ENCODE measurements at regions not wholly inside any gene's neighbourhood (a gene's known extent, or its start where the extent isn't known, plus 50 kb on each side); places are given as distances from the start of the nearest gene placed in this dataset.
A peak's percentile ranks its signal among the peaks of the same experiment; 100 is the strongest.

DNA sequence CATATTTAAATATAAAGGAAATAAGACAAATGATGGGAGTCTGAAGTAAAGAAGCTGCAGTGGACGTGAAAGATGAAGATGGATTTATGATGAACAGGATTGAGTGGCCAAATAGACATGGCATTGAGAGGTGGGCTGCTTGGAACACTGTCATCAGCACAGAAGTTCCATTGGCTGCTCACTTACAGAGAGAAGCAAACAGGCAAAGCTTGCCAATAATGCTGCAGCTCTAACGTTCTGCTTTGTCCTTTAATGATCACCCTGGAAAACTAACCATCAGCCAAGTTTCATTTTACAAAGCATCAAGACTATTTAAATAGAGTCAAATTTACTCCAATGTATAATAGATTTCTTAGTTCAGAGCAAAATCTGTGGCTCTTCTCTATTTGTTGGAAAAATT lies 721.4 kb downstream of the TMTC2 start:
- DNase-seq = no peak

DNA sequence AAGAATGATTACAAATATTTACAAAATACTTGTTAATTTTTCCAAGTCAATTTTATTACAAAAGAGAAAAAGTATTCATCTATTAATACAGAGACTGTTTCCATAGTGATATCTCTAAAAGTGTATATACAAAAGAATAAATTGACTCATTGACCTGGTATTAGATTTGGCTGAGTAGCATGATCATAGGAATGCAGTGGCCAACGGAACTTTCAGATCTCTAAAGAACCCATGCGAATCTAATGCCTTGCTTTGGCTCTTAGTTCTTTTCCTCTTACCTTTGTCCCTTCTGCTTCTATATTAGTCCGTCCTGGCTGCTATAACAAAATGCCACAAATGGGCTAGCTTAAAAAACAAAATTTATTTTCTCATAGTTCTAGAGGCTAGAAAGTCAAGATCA lies 717.8 kb downstream of the TMTC2 start:
- no peak for DNase-seq

DNA sequence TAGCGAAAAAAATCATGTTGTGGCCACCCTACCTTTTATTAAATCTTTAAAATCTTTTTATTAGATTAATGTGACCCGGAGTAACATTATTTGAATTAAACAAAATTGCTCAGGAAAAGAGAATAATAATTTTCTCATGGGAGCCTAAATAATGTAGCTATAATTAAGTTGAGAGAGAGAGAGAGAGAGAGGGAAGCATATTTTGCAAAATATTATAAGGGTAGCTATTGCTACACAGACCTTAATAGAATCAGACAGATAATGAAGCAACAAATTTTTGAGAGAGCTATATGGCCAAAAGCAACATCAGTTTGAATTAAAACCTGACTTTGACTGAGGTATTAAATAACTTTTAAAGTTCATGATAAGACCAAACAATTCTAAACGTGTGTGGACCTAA lies 703.5 kb downstream of the TMTC2 start:
- DNase-seq = no peak

DNA sequence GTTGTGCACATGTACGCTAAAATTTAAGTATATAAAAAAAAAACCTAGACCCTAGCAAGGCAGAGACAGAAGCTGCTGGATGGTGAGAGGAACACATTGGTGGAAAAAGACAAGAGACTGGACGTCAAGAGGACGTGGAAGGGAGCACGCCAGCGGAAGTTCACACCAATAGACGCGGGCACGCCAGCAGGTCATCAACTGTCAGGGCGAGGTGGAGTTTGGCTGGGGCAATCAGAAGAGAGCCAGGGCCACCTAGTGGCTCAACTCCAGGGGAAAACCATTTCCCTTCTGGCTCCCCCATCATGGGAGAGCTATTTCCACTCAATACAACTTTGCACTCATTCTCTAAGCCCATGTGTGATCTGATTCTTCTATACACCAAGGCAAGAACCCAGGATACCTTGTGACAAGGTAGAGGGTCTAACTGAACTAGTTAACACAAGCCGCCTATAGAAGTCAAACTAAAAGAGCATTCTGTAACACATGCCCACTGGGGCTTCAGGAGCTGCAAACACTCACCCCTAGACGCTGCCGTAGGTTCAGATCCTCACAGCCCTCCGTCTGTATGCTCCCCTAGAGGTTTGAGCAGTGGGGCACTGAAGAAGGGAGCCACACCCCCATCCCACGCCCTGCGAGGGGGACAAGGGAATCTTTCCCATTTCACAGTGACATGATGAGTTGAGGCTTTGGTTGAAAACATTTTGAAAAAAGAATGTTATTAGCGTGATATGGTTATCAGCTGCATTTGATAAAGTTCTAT lies 702.7 kb downstream of the TMTC2 start:
- peak; percentile 22 to 31 (median 30) for DNase-seq

DNA sequence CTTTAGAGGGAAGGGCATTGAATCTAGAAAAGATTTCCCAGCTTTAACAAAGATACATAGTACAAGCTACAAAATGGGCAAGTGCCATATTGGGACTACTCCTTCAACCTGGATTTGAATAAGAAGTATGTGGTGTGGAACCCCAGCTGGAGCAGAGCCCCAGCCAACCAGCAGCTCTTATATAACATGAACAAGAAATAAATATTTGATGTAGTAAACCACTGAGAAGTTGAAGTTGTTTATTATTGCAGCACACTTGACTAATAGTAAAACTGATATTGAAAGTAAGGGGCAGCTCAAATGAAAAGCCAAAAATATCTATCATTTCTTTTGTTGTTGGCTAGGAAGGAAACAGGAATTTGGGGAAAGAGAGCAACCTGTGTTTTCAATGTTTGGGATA lies 701.8 kb downstream of the TMTC2 start:
- no peak for DNase-seq

DNA sequence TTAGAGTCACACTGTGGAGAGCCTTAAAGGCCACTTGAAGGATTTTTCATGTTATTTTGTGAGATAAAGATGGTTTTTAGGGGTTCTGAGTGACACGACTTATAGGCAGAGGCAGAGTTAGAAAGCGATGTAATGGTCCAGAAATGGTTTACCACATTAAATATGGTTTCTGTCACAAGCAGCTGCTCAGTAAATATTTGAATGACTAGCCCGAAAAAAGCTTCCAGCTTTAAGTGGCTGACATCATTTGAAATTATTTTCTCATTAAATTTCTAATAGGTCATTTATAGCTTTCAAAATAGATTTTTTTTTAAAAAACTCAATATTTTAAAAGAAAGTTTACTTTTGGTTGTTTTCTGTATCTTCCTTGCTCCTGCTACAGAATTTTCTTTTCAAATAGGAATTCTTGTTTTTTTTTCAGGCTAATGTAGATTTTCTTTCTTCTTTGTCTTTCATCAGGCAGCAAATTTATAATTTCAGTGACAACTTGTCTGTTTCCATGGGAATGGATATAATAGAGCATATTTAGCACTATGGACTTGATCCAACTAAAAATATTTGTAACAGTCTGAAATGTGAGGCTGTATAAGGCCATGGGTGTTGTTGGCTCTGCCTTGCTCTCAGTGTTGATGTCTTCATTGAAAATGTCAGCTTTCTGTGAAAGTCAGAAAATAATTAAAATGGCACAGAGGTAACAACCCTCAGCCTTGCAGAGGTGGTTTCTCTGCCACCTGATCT lies 700.0 kb downstream of the TMTC2 start:
- DNase-seq = no peak

DNA sequence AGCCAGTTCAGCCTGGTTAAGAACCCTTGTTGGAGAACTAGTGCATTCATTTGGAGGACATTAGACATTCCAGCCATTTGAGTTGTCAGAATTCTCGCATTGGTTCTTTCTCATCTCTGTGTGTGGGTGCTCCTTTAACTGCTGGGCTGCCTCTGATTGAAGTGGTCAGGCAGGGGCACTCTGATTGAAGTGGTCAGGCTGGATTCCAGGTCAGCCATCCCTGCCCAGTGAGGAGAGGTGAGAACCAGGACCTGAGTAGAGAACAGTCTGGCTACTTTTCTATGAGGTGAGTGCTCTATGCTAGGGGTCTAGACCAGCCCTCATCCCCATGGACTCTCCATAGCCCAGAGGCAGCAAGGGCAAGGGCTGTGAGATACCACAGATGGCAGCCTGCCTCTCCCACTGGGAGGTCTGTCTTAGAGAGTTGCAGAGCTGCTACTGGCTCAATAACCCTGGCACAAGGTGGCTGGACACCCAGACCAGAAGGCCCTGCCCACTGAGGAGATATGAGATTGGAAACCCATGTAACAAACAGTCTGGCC lies 691.6 kb downstream of the TMTC2 start:
- no peak for DNase-seq

DNA sequence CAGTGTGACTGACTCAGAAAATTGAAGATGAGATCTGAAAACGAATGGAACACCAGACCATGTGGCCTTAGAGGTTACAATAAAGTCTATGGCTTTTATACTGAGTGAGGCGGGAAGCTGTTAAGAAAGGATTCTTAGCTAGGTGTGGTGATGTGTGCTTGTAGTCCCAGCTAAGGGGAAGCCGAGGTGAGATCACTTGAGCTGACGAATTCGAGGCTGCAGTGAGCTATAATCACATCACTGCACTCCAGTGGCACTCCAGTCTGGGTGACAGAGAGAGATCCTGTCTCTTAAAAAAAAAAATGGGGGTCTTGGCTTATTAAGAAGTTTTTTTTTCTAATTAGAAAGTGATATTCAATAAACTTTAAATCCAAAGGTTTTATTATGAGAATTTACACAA lies 678.6 kb downstream of the TMTC2 start:
- DNase-seq = no peak

DNA sequence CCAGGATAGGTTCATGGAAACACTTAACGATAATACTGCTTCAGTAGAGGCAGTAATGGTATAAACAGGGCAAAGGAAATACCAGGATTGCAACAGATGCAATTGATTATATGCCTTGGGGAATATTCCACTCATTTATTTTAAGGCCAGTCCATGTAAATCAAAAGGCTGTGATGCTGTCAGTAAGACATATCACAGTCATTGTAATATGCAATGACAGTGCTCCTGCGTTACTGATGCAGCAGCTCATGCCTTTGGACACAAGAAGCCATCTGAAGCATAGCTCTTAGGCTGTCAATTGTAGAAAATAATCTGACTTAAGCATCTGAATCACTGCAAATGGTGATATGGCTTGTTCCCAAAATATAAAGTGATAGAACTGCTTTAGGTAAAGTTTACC lies 674.8 kb downstream of the TMTC2 start:
- DNase-seq = no peak

DNA sequence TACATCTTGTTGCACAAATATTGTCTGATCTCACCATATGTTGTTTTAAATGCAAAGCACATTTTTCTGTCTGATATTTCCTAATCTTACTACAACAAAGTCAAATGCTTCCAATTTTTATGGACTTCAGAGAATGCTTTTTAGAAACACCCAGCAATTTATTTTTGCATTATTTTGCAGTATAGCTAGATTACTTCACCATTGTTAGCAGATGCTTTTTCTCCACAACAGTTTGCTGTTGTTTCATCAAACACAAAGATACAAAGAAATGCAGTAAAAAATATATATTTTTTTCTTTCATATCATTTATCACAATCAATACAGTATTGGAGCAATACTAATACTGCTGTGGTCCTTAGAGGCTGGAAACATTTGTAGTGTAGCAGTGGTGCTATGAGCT lies 674.4 kb downstream of the TMTC2 start:
- DNase-seq = no peak

DNA sequence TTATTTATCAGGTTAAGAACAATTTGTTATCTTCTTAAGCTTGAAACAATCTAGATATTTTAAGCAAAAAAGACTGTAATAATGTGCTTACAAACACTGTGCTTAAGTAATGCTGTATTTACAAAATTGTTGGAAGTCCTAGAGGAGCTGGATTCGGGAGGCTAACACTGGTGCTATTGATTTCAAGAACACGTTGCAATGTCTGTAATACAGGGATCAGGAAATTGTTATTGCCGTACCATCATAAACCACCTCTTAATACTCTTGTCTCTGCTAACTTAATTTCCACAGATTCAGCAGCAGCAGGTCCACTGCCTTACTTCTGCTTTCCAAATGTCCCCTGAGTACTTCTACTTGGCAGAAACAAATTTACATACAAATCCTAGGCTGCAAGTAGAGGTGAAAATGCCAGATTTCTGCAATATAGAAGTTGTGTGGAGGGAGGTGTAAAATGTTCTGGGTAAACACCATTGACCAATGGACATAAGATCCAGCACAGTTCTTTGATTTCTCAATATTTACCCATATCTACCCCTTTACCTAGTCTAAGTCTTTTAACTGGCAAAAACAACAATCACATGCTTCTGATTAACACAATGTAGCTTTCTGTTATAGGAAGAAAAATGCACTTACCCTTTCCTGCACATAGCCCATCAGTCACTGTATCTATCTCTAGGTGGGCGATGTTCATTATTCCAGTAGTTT lies 663.4 kb downstream of the TMTC2 start:
- DNase-seq = no peak

DNA sequence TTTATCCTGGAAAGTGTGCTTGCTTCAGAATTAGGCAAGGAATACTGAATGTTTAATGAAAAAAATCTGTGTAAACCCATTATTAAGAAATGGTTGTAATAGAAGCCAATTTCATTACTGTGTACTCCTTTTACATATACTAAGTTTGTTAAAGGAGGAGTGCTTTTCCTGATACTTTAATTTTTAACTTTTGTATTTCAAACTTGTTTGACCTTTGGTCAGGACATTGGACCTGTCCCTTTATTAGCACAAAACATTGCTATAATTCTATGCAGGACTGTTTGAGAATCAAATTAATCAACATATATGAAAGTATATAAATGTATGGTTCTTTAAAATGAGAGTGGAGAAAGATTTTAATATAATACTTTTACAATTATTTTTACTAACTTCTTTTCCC lies 659.6 kb downstream of the TMTC2 start:
- DNase-seq = no peak

DNA sequence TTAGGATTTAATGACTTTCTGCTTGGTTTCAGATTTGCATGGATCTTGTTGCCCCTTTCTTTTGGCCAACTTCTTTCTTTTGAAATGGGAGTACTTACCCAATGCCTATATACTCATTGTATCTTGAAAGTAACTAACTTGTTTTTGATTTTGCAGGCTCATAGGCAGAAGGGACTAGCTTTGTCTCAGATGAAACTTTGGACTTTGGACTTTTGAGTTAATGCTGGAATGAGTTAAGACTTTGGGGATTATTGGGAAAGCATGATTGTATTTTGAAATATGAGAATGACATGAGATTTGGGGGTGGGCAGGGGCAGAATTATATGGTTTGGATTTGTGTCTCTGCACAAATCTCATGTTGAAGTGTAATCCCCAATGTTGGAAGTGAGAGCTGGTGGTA lies 657.1 kb downstream of the TMTC2 start:
- no peak for DNase-seq

DNA sequence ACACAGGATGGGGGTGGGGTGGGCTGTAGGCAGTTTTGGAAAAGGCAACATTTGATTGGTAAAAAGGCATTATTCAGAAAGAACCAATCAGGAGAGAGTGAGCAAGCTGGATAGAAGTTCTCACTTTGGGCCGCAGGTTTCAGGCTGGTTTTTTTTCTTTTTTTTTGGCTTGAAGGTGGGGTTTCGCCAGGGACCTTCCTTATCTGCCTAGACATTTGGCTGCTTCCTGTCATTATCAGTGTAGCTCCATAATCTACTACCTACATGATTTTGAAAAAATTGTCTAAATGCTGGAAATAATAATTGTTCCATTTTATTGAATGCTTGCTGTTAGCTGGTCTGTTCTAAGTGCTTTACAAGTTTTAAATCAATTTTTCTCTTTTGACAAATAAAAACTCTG lies 649.0 kb downstream of the TMTC2 start:
- DNase-seq = no peak

DNA sequence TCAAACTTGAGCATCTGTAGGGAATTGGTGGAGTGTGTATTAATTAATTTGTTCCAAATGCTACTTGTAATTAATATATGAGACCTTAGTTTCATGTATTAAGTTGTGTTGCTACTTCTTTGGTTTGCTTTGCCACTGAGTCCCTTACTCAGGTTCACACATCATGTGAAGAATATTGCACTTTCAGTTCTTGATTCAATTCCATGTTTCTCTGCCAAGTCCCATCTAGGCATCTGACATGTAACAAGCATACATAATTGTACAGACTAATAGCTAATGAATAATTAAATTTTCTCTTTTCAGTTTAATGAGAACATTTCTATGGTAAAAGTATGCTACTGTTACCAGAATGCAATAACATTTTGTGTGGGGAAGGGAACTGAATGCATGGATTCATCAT lies 640.0 kb downstream of the TMTC2 start:
- DNase-seq = peak in 1 of 3 donors; percentile 11

DNA sequence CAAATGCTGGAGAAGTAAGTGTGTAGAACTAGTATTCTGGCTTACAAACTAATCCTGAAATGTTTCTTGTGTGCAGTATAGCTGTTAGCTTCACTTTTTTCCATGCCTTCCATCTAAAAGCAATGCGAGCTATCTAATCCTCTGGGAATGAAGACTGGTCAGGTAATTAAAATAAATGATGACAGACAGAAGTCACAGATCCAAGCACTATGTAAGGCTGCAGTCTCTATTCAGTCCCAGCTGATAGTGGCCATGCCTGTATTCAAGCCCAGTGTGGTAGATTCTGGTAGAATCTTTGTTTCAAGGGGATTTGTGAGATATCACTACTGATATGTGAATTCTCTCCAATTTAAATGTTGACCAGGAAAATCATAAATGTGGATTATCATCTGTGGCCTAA lies 637.2 kb downstream of the TMTC2 start:
- no peak for DNase-seq

DNA sequence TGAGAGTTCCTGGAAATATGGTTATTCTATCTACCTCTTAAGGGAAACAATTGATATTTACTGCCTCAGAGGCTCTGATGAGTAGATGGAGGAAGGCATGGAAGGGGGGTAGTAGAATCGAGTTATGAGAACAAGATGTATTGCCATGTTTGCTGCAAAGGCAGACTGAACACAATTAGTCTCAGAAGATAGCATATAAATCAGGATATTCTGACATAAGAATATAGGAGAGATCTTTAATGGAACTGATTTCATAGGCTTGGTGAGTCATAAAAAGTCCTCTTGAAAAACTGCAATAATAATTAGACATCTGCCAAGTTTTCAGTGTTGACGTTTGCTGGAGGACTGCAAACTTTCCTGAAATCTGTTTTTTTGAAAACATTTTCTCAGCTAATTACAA lies 636.1 kb downstream of the TMTC2 start:
- no peak for DNase-seq

DNA sequence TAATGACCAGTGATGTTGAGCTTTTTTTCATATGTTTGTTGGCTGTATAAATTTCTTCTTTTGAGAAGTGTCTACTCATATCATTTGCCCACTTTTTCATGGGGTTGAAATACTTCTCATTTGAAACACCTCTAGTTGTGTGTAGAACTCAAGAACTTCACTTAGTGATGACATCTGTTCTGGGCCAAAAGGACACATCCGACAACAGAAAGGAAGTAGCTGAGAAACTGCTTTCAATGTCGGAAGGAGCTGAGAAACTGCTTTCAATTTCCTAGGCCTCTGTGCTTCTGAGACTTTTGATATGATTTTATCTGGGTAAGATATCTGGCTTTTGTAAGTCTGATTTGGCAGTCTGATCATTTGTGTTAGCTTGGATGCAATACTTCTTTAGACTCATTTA lies 635.3 kb downstream of the TMTC2 start:
- no peak for DNase-seq

DNA sequence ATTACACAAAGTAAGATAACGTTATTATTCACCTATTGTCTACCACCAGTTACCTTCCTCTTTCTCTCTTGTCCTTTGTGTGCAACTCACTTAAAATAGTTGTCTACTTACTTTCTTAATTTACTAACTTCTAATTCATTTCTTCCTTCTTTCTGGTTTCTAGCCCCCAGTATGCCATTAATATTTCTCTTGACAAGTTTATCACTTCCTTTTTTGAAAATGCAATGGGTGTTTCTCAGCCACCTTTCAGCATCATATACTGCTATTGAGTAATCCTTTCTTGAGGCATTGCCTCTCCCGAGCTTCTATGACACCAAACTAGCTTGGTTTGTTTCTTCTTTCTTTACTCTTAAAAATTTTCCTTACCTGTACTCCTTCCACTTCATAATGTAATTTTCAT lies 633.6 kb downstream of the TMTC2 start:
- peak in 1 of 3 donors; percentile 3 for DNase-seq

DNA sequence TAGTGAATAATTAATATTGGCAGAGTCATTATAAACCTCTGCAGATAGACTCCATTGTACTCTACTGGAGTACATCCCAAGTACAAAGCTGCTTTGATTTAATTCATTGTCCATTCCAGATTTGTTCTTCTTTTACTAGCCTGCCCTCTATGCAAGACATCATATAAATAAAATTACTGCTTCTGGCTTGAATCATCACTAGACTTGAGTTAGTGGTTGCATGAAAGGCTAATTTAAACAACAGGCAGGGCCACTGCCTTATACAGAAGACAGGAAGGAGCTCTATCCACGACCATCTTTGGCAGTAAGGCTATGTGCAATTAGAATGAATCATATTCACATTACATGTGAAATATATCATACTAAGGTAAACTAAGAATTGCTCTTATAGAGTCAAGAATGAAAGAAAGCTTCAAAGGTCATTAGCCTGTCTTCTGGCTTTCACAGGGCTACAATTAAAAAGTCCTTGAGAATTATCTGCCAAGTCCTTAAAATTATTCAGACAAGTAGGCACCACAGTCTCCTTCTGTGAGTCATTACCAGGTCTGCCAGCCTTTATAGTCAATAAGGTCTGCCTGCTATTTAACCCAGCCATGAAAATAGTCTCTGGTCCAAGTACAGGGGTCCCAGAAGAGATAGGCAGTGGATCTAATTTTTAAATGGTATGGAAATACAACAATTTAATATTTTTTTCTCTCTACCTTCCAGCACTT lies 631.8 kb downstream of the TMTC2 start:
- no peak for DNase-seq

DNA sequence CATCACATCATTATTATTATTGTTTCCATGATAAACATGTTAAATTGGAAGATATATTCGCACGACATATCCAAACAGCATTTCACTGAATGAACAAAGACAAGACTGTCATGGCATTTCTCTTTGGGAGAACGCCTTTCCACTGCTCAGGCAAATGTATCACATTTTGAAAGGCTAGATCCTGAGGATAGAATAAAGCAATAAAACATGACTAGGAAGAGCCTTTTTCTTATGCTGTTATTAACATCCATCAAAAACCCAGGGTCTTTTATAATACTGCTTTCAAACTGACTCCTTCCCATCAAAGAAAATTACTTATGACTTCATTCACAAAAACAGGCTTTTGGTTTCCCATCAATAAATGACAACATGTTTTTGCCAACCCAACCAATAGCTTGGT lies 630.9 kb downstream of the TMTC2 start:
- no peak for DNase-seq

DNA sequence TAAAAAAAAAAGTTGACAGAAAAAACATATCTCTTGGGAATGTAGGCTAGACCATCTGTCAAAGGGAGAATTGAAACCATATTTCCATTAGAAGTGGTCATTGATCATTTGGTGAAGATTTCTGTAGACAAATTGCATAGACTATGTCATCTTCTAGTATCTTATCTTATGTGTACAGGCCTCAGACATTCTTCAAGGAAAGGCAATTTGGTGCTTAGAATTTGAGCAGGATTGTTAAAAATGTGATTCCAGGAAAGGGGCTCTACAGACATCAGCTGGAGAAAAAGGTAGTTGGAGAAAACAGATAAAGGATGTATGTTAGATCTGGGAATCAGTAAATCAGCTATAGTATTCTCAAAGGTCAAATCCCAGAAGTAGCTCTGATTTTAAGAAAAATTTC lies 627.1 kb downstream of the TMTC2 start:
- no peak for DNase-seq

DNA sequence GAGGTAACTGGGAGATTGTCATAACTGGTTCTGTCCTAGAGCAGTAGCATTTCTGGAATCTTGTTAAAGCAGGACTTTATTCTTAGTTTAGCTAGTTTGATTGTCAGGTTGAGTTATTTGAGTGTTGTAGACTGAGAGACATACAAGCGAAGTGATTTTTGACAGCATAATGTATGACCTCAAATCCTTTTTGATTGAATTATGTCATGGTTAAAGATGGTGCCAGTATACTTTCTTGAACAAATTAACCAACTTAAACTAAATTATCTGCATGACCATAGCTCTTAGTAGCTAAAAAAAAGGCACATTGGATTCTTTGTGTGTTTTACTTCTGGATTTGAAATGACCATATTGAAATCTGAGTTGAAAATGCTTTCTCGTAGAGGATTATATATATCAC lies 626.6 kb downstream of the TMTC2 start:
- no peak for DNase-seq
